Type B pancreatic cell (in vitro differentiated cells): ENCODE measurements at regions not wholly inside any gene's neighbourhood (a gene's known extent, or its start where the extent isn't known, plus 50 kb on each side); places are given as distances from the start of the nearest gene placed in this dataset.
"Not testable (repeated sequence)": the region's sequence is repeated elsewhere in the genome, so short reads cannot be mapped to it uniquely, and the experiment has no call there.

Source experiments
- DNase-seq: peaks from one replicate; pipeline ENCODE4 v3.0.0; 2021; ENCODE audit warnings: mixed read lengths; ENCODE audit not compliant: unreplicated experiment; ENCODE audit errors: extremely low spot score
- H3K27ac Mint-ChIP-seq: 2 replicates; pipeline ENCODE4 v1.8.0; 2021; ENCODE audit warnings: mild to moderate bottlenecking, mixed read lengths
- H3K27me3 Mint-ChIP-seq: 2 replicates; pipeline ENCODE4 v1.8.0; 2021; ENCODE audit warnings: mixed read lengths
- H3K36me3 Mint-ChIP-seq: 2 replicates; pipeline ENCODE4 v1.8.0; 2021; ENCODE audit warnings: mixed read lengths
- H3K4me1 Mint-ChIP-seq: one replicate; pipeline ENCODE4 v1.8.0; 2021; ENCODE audit warnings: mixed read lengths; ENCODE audit not compliant: unreplicated experiment
- H3K4me3 Mint-ChIP-seq: 2 replicates; pipeline ENCODE4 v1.8.0; 2021; ENCODE audit warnings: mild to moderate bottlenecking, mixed read lengths
- H3K9me3 Mint-ChIP-seq: 2 replicates; pipeline ENCODE4 v1.8.0; 2021; ENCODE audit warnings: mixed read lengths
- TF ChIP-seq, protein P1 (sequence below): fragments of 200-600 bp; sonication (generic); conservative IDR thresholded peaks from 2 replicates; pipeline ENCODE4 v1.5.0; 2021; ENCODE audit warnings: antibody characterized with exemption, mild to moderate bottlenecking

DNA sequence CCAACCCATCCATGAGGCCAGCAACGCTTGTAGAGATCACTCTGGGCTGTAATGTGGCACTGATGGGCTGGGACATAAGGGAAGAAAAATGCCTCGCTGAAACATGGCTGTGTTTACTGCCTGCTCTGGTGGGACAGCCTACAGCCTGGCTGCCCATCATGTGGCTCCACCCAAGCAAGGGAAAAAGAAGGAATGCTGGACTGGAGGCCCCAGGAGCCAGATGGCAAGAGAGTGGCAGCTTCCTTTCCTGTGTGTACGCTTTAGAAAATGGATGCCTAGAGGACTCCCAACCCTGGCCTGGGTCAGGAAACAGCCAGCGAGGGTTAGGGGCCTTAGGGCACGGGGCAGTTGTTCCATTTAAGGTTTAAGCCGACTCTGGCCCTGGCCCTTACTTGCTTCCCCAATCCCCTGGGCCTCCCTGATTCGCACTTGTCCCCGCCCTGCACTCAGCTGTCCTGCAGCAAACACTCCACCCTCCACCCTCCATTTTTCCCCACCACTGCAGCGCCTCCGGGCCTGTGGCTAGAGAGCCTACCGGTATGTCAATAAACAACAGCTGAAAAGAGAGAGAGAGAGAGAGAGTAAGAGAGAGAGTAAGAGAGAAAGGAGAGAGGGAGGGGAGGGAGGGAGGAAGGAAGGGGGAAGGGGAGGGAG, 819.4 kb downstream of the SEMA5A start:
- no peak overlapping the region for H3K4me3 Mint-ChIP-seq
- H3K27ac Mint-ChIP-seq = no peak overlapping the region
- TF ChIP-seq, protein P1, sequence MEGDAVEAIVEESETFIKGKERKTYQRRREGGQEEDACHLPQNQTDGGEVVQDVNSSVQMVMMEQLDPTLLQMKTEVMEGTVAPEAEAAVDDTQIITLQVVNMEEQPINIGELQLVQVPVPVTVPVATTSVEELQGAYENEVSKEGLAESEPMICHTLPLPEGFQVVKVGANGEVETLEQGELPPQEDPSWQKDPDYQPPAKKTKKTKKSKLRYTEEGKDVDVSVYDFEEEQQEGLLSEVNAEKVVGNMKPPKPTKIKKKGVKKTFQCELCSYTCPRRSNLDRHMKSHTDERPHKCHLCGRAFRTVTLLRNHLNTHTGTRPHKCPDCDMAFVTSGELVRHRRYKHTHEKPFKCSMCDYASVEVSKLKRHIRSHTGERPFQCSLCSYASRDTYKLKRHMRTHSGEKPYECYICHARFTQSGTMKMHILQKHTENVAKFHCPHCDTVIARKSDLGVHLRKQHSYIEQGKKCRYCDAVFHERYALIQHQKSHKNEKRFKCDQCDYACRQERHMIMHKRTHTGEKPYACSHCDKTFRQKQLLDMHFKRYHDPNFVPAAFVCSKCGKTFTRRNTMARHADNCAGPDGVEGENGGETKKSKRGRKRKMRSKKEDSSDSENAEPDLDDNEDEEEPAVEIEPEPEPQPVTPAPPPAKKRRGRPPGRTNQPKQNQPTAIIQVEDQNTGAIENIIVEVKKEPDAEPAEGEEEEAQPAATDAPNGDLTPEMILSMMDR = no peak
- no peaks in the 10 kb centered on the region for H3K27me3 Mint-ChIP-seq
- H3K4me1 Mint-ChIP-seq = no peaks in the 10 kb centered on the region
- no peaks in the 10 kb centered on the region for H3K36me3 Mint-ChIP-seq
- no peak for DNase-seq
- no peaks in the 10 kb centered on the region for H3K9me3 Mint-ChIP-seq

DNA sequence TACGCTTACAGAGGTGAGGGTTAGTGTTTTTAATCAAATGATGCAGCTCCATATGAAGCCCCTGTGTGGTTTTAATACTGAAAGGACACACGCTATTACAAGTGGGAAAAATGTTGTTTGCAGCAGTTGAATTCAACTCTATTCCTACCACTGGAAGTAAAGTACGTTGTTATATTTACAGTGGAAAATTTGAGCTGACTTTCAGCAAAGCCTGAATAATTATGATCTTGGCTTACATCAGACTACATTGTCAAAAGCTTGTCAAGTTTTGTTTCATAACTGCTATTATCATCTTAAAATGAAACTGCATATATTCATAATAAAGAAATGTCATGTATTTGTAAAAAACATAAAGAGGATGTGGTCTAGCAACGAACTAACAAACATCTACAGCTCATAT, 818.5 kb downstream of the SEMA5A start:
- Mint-ChIP-seq H3K36me3 (no peaks in the 10 kb centered on the region), H3K27me3 (no peaks in the 10 kb centered on the region), H3K9me3 (no peaks in the 10 kb centered on the region), H3K4me3 (no peak overlapping the region), H3K4me1 (no peaks in the 10 kb centered on the region), H3K27ac (no peak overlapping the region)
- TF ChIP-seq, protein P1 = no peak
- no peak for DNase-seq

GRCh38 chr5:8729437-8729836, 816.4 kb downstream of the SEMA5A start:
- TF ChIP-seq, protein P1 = no peak
- Mint-ChIP-seq H3K4me3 (no peak overlapping the region), H3K4me1 (no peaks in the 10 kb centered on the region), H3K27me3 (no peaks in the 10 kb centered on the region), H3K9me3 (no peaks in the 10 kb centered on the region), H3K27ac (no peak overlapping the region), H3K36me3 (no peaks in the 10 kb centered on the region)
- DNase-seq = no peak

- no peak for DNase-seq
- H3K27ac Mint-ChIP-seq = no peak overlapping the region
- H3K4me1 Mint-ChIP-seq = no peaks in the 10 kb centered on the region
- H3K36me3 Mint-ChIP-seq = no peaks in the 10 kb centered on the region
- no peak overlapping the region for H3K4me3 Mint-ChIP-seq
- no peaks in the 10 kb centered on the region for H3K9me3 Mint-ChIP-seq
- no peaks in the 10 kb centered on the region for H3K27me3 Mint-ChIP-seq
- TF ChIP-seq, protein P1 = no peak
Measured at GRCh38 chr5:8730194-8730593, 815.7 kb downstream of the SEMA5A start.

DNA sequence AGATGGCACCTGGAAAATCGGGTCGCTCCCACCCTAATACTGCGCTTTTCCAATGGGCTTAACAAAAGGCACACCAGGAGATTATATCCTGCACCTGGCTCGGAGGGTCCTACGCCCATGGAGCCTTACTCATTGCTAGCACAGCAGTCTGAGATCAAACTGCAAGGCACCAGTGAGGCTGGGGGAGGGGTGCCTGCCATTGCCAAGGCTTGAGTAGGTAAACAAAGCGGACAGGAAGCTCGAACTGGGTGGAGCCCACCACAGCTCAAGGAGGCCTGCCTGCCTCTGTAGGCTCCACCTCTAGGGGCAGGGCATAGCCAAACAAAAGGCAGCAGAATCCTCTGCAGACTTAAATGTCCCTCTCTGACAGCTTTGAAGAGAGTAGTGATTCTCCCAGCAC, 814.8 kb downstream of the SEMA5A start:
- H3K9me3 Mint-ChIP-seq, DNase-seq, H3K27ac Mint-ChIP-seq, H3K4me1 Mint-ChIP-seq, H3K36me3 Mint-ChIP-seq, H3K27me3 Mint-ChIP-seq, H3K4me3 Mint-ChIP-seq: not testable (repeated sequence)

DNA sequence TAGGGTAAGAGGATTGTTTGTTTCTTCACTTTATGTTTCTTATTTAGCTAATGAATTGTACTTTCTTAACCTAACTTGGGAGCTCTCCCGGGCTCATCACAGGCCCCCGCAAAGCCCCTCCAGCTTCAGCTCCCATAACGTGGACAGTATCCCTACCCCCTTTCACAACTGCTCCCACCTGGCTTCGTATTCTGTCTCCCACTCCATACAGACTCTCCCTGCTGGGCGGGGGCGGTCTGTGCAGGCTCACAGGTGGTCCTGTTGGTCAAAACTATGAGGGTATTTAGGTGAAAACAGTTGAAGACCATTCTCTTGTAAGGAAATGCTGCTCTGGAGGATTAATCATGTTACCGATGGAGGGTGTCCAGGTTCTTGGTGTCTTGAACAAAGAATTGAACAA, 805.3 kb downstream of the SEMA5A start:
- Mint-ChIP-seq H3K4me3 (no peak overlapping the region), H3K27me3 (no peaks in the 10 kb centered on the region)
- TF ChIP-seq, protein P1 = no peak

More for the DNA sequence above, 805.3 kb downstream of the SEMA5A start:
- Mint-ChIP-seq H3K4me1 (no peaks in the 10 kb centered on the region), H3K36me3 (no peaks in the 10 kb centered on the region), H3K27ac (no peak overlapping the region), H3K9me3 (no peaks in the 10 kb centered on the region)
- DNase-seq = no peak
